ENCODE measurements at regions not wholly inside any gene's neighbourhood (a gene's known extent, or its start where the extent isn't known, plus 50 kb on each side); places are given as distances from the start of the nearest gene placed in this dataset.

- TF ChIP-seq EP300 (IDR thresholded peaks at IDR 0.05) (no peak), POLR2AphosphoS5 (IDR thresholded peaks at IDR 0.05) (no peak), POLR2A (IDR thresholded peaks at IDR 0.05; ENCODE audit: low read depth) (no peak), CTCF (IDR thresholded peaks at IDR 0.05) (no peak)
- Histone ChIP-seq H3K36me3 (no peaks in the 10 kb centered on the region), H3K4me3 (no peak overlapping the region), H3K27ac (replicated peaks in 1 of 4) (no peak overlapping the region), H3K9me3 (no peaks in the 10 kb centered on the region), H3K27me3 (no peaks in the 10 kb centered on the region), H3K4me1 (peaks cover 4 to 15% (median 11%) of the 10 kb centered on the region in 4 donors)
- intact Hi-C loops (cut with DNase I) = no loop called here
- WGBS = 70% methylated on average over 3 of the region's 3 CpGs
- no peak for DNase-seq (ENCODE audit: extremely low spot score)
These were observed 76.3 kb upstream of the STOX2 start for GRCh38 chr4:183828839-183829238.

GRCh38 chr4:183830438-183830985 lies 74.6 kb upstream of the STOX2 start:
- no peak for TF ChIP-seq EP300 (IDR thresholded peaks at IDR 0.05)
- no peak for TF ChIP-seq CTCF (IDR thresholded peaks at IDR 0.05)
- TF ChIP-seq POLR2AphosphoS5 (IDR thresholded peaks at IDR 0.05) = no peak
- TF ChIP-seq POLR2A (IDR thresholded peaks at IDR 0.05; ENCODE audit: low read depth) = no peak
- H3K4me1 ChIP-seq = peaks cover 4 to 15% (median 11%) of the 10 kb centered on the region in 4 donors
- no peaks in the 10 kb centered on the region for H3K27me3 ChIP-seq
- H3K9me3 ChIP-seq = no peaks in the 10 kb centered on the region
- no peaks in the 10 kb centered on the region for H3K36me3 ChIP-seq
- DNase-seq (ENCODE audit: extremely low spot score) = no peak
- 39% methylated on average over 2 of the region's 2 CpGs for WGBS
- intact Hi-C loops (cut with DNase I) = no loop called here
- H3K27ac ChIP-seq (replicated peaks in 1 of 4) = no peak overlapping the region
- H3K4me3 ChIP-seq = no peak overlapping the region

- no peak for DNase-seq (ENCODE audit: extremely low spot score)
- Histone ChIP-seq H3K27ac (replicated peaks in 1 of 4) (no peak overlapping the region), H3K4me1 (peaks cover 4 to 15% (median 11%) of the 10 kb centered on the region in 4 donors), H3K36me3 (no peaks in the 10 kb centered on the region), H3K9me3 (no peaks in the 10 kb centered on the region), H3K4me3 (no peak overlapping the region), H3K27me3 (no peaks in the 10 kb centered on the region)
- intact Hi-C loops (cut with DNase I) = no loop called here
- TF ChIP-seq POLR2A (IDR thresholded peaks at IDR 0.05; ENCODE audit: low read depth) (no peak), POLR2AphosphoS5 (IDR thresholded peaks at IDR 0.05) (peak in 1 of 2 donors; percentile 28)
- WGBS = 40% methylated on average over 9 of the region's 9 CpGs
These were observed 74.1 kb upstream of the STOX2 start for GRCh38 chr4:183831026-183831446.

GRCh38 chr4:183831683-183832082 lies 73.4 kb upstream of the STOX2 start:
- DNase-seq (ENCODE audit: extremely low spot score) = no peak
- 64% methylated on average over 5 of the region's 5 CpGs for WGBS
- no peak for TF ChIP-seq CTCF (IDR thresholded peaks at IDR 0.05)
- Histone ChIP-seq H3K27ac (replicated peaks in 1 of 4) (no peak overlapping the region), H3K4me3 (no peak overlapping the region), H3K27me3 (no peaks in the 10 kb centered on the region), H3K9me3 (no peaks in the 10 kb centered on the region), H3K36me3 (no peaks in the 10 kb centered on the region), H3K4me1 (peaks cover 4 to 15% (median 11%) of the 10 kb centered on the region in 4 donors)
- intact Hi-C loops (cut with DNase I) = no loop called here

GRCh38 chr4:183832776-183833450 lies 72.2 kb upstream of the STOX2 start:
- DNase-seq (ENCODE audit: extremely low spot score) = no peak
- Histone ChIP-seq H3K4me3 (no peak overlapping the region), H3K4me1 (peaks cover 3 to 21% (median 10%) of the 10 kb centered on the region in 4 donors), H3K27me3 (peaks cover 0 to 5% (median 0%) of the 10 kb centered on the region in 4 donors), H3K27ac (replicated peaks in 1 of 4) (no peak overlapping the region), H3K9me3 (no peaks in the 10 kb centered on the region), H3K36me3 (no peaks in the 10 kb centered on the region)
- no peak for TF ChIP-seq POLR2A (IDR thresholded peaks at IDR 0.05; ENCODE audit: low read depth)
- TF ChIP-seq EP300 (IDR thresholded peaks at IDR 0.05) = no peak
- WGBS = 85% methylated on average over 9 of the region's 9 CpGs
- intact Hi-C loops (cut with DNase I) = no loop called here
